Bronchial epithelial cell (primary cell): ENCODE measurements at regions not wholly inside any gene's neighbourhood (a gene's known extent, or its start where the extent isn't known, plus 50 kb on each side); places are given as distances from the start of the nearest gene placed in this dataset.
A peak's percentile ranks its signal among the peaks of the same experiment; 100 is the strongest.
"Not testable (repeated sequence)": the region's sequence is repeated elsewhere in the genome, so short reads cannot be mapped to it uniquely, and the experiment has no call there.

Experiments
- DNase-seq: peaks from one replicate; pipeline ENCODE4 v3.0.0-alpha.2; 2010; ENCODE audit warnings: low read depth
- FAIRE-seq: peaks from 2 replicates; lab custom pipeline; 2011; peaks lifted over from hg19 to GRCh38; lab: Jason Lieb, UNC
- H3K27me3 ChIP-seq: 2 replicates; pipeline ENCODE4 v1.5.1; 2011; ENCODE audit warnings: low read length; ENCODE audit not compliant: control insufficient read depth, insufficient read depth
- H3K36me3 ChIP-seq: 2 replicates; pipeline ENCODE4 v1.5.1; 2011; ENCODE audit warnings: low read length; ENCODE audit not compliant: control insufficient read depth, insufficient read depth
- H3K4me3 ChIP-seq: 2 replicates; pipeline ENCODE4 v1.5.1; 2011; ENCODE audit warnings: mild to moderate bottlenecking, low read depth, low read length, control low read depth
- CTCF ChIP-seq: IDR thresholded peaks from 2 replicates; pipeline ENCODE4 v1.5.1; 2011; ENCODE audit warnings: mild to moderate bottlenecking, moderate library complexity, low read length, control low read depth, inconsistent platforms; ENCODE audit not compliant: insufficient read depth, severe bottlenecking

- TF ChIP-seq CTCF = no peak
- no peaks in the 10 kb centered on the region for H3K36me3 ChIP-seq
- peak; percentile 74 for DNase-seq
- H3K4me3 ChIP-seq = no peak overlapping the region
- no peaks in the 10 kb centered on the region for H3K27me3 ChIP-seq
- no peak for FAIRE-seq
These were observed 81.6 kb upstream of the KCNE2 start for GRCh38 chr21:34282223-34282622.

- H3K27me3 ChIP-seq = no peaks in the 10 kb centered on the region
- FAIRE-seq = no peak
- TF ChIP-seq CTCF = no peak
- H3K4me3 ChIP-seq = no peak overlapping the region
- no peak for DNase-seq
- no peaks in the 10 kb centered on the region for H3K36me3 ChIP-seq
These were observed 79.1 kb upstream of the KCNE2 start for GRCh38 chr21:34284666-34285065.

GRCh38 chr21:34288042-34288441 is 75.8 kb upstream of the KCNE2 start:
- H3K36me3 ChIP-seq, H3K4me3 ChIP-seq, H3K27me3 ChIP-seq, DNase-seq, FAIRE-seq: not testable (repeated sequence)

GRCh38 chr21:34289856-34290255 is 74.0 kb upstream of the KCNE2 start:
- Histone ChIP-seq H3K36me3 (no peaks in the 10 kb centered on the region), H3K27me3 (no peaks in the 10 kb centered on the region), H3K4me3 (no peak overlapping the region)
- no peak for TF ChIP-seq CTCF
- DNase-seq (no peak), FAIRE-seq (no peak)

- Histone ChIP-seq H3K4me3 (no peak overlapping the region), H3K27me3 (no peaks in the 10 kb centered on the region), H3K36me3 (no peaks in the 10 kb centered on the region)
- DNase-seq (no peak), FAIRE-seq (no peak)
- no peak for TF ChIP-seq CTCF
These were observed 66.9 kb upstream of the KCNE2 start for GRCh38 chr21:34296878-34297277.

- DNase-seq (no peak), FAIRE-seq (peak; percentile 52)
- TF ChIP-seq CTCF = no peak
- H3K36me3 ChIP-seq = no peaks in the 10 kb centered on the region
- no peak overlapping the region for H3K4me3 ChIP-seq
- no peaks in the 10 kb centered on the region for H3K27me3 ChIP-seq
These were observed 65.2 kb upstream of the KCNE2 start for GRCh38 chr21:34298534-34299167.
